H9 (cell line): ENCODE measurements at regions not wholly inside any gene's neighbourhood (a gene's known extent, or its start where the extent isn't known, plus 50 kb on each side); places are given as distances from the start of the nearest gene placed in this dataset.

Source experiments
- DNase-seq: peaks from one replicate; pipeline ENCODE4 v3.0.0-alpha.2; 2017
- H2AFZ ChIP-seq: one replicate; pipeline ENCODE4 v1.6.1; 2013; ENCODE audit warnings: mild to moderate bottlenecking, low read length, control low read depth, moderate library complexity
- H2AK5ac ChIP-seq: 2 replicates; pipeline ENCODE4 v1.6.1; 2013; ENCODE audit warnings: low read length, control low read depth, mixed read lengths; ENCODE audit not compliant: insufficient read length
- H2BK120ac ChIP-seq: one replicate; pipeline ENCODE4 v1.6.1; 2013; ENCODE audit warnings: low read depth, mild to moderate bottlenecking, low read length, control low read depth, inconsistent platforms; ENCODE audit not compliant: poor library complexity, severe bottlenecking
- H2BK12ac ChIP-seq: 2 replicates; pipeline ENCODE4 v1.6.1; 2013; ENCODE audit warnings: low read length, control low read depth, mixed read lengths, low read depth; ENCODE audit not compliant: insufficient read length
- H2BK15ac ChIP-seq: 2 replicates; pipeline ENCODE4 v1.6.1; 2013; ENCODE audit warnings: low read depth, low read length, control low read depth
- H2BK20ac ChIP-seq: one replicate; pipeline ENCODE4 v1.6.1; 2013; ENCODE audit warnings: low read depth, mild to moderate bottlenecking, low read length, control low read depth, inconsistent platforms; ENCODE audit not compliant: poor library complexity, severe bottlenecking
- H2BK5ac ChIP-seq: 2 replicates; pipeline ENCODE4 v1.6.1; 2013; ENCODE audit warnings: low read length, control low read depth, mixed read lengths; ENCODE audit not compliant: insufficient read length
- H3K14ac ChIP-seq: 2 replicates; pipeline ENCODE4 v1.6.1; 2013; ENCODE audit warnings: low read length, control low read depth; ENCODE audit not compliant: insufficient read depth
- H3K18ac ChIP-seq: 2 replicates; pipeline ENCODE4 v1.6.1; 2013; ENCODE audit warnings: low read depth, mild to moderate bottlenecking, mixed read lengths, low read length, control low read depth; ENCODE audit not compliant: insufficient read length
- H3K23ac ChIP-seq: 2 replicates; pipeline ENCODE4 v1.6.1; 2013; ENCODE audit warnings: low read length, control low read depth, mixed read lengths, low read depth; ENCODE audit not compliant: insufficient read length
- H3K23me2 ChIP-seq: 2 replicates; pipeline ENCODE4 v1.6.1; 2013; ENCODE audit warnings: low read depth, mild to moderate bottlenecking, mixed read lengths, low read length, control low read depth; ENCODE audit not compliant: insufficient read length, poor library complexity, severe bottlenecking
- H3K27ac ChIP-seq: 2 replicates; pipeline ENCODE4 v1.5.1; 2013; ENCODE audit warnings: low read length, control low read depth, mixed read lengths, low read depth; ENCODE audit not compliant: insufficient read length
- H3K27me3 ChIP-seq: 2 replicates; pipeline ENCODE4 v1.6.1; 2013; ENCODE audit warnings: low read length, control low read depth, inconsistent platforms; ENCODE audit not compliant: insufficient read depth
- H3K4ac ChIP-seq: 2 replicates; pipeline ENCODE4 v1.6.1; 2013; ENCODE audit warnings: low read depth, mild to moderate bottlenecking, control low read depth, inconsistent platforms, low read length, moderate library complexity
- H3K4me1 ChIP-seq: 2 replicates; pipeline ENCODE4 v1.6.1; 2013; ENCODE audit warnings: low read length, control low read depth, inconsistent platforms; ENCODE audit not compliant: insufficient read depth
- H3K4me2 ChIP-seq: 2 replicates; pipeline ENCODE4 v1.6.1; 2013; ENCODE audit warnings: low read length, control low read depth, mixed read lengths; ENCODE audit not compliant: insufficient read length, insufficient read depth
- H3K56ac ChIP-seq: 2 replicates; pipeline ENCODE4 v1.6.1; 2013; ENCODE audit warnings: low read depth, mild to moderate bottlenecking, mixed read lengths, low read length, control low read depth; ENCODE audit not compliant: insufficient read length
- H3K79me1 ChIP-seq: 2 replicates; pipeline ENCODE4 v1.6.1; 2013; ENCODE audit warnings: low read depth, mild to moderate bottlenecking, moderate library complexity, low read length, control low read depth, inconsistent platforms; ENCODE audit not compliant: insufficient read depth, poor library complexity, severe bottlenecking
- H3K79me2 ChIP-seq: 2 replicates; pipeline ENCODE4 v1.6.1; 2013; ENCODE audit warnings: low read length, control low read depth, inconsistent platforms; ENCODE audit not compliant: insufficient read depth
- H3K9ac ChIP-seq: 2 replicates; pipeline ENCODE4 v1.6.1; 2013; ENCODE audit warnings: low read length, control low read depth, mixed read lengths; ENCODE audit not compliant: insufficient read length; ENCODE audit errors: extremely low read depth
- H3K9me3 ChIP-seq: one replicate; pipeline ENCODE4 v1.6.1; 2013; ENCODE audit warnings: low read depth, low read length, inconsistent platforms; ENCODE audit not compliant: control insufficient read depth
- H3T11ph ChIP-seq: one replicate; pipeline ENCODE4 v1.6.1; 2013; ENCODE audit warnings: mild to moderate bottlenecking, low read length, control low read depth, inconsistent platforms
- H4K20me1 ChIP-seq: one replicate; pipeline ENCODE4 v1.6.1; 2013; ENCODE audit not compliant: control insufficient read depth, insufficient read length, insufficient read depth
- H4K5ac ChIP-seq: 2 replicates; pipeline ENCODE4 v1.6.1; 2013; ENCODE audit warnings: low read depth, mild to moderate bottlenecking, mixed read lengths, low read length, control low read depth; ENCODE audit not compliant: insufficient read length
- H4K8ac ChIP-seq: replicated peaks from 2 replicates; pipeline ENCODE4 v1.6.1; 2013; ENCODE audit warnings: low read length, control low read depth, mixed read lengths, low read depth; ENCODE audit not compliant: insufficient read length
- H4K91ac ChIP-seq: 2 replicates; pipeline ENCODE4 v1.6.1; 2013; ENCODE audit warnings: low read depth, mild to moderate bottlenecking, moderate library complexity, mixed read lengths, low read length, control low read depth; ENCODE audit not compliant: insufficient read length
- H3K27ac Mint-ChIP-seq, 3 experiments: 2 replicates in 2 of 3; 3 replicates in 1 of 3; pipeline ENCODE4 v1.8.0; 2020 to 2021; ENCODE audit warnings: mixed read lengths in 3 of 3, mild to moderate bottlenecking in 1 of 3, moderate library complexity in 1 of 3
- H3K27me3 Mint-ChIP-seq: 2 replicates; pipeline ENCODE4 v1.8.0; 2021; ENCODE audit warnings: low read depth, mild to moderate bottlenecking, moderate library complexity, mixed read lengths
- H3K36me3 Mint-ChIP-seq, 3 experiments: 2 replicates in 2 of 3; 3 replicates in 1 of 3; pipeline ENCODE4 v1.8.0; 2020 to 2021; ENCODE audit warnings: low read depth in 3 of 3, mixed read lengths in 3 of 3; ENCODE audit not compliant: insufficient read depth in 1 of 3
- H3K4me1 Mint-ChIP-seq, 2 experiments: 2 replicates each; pipeline ENCODE4 v1.8.0; 2020; ENCODE audit warnings: mixed read lengths in 2 of 2
- H3K4me3 Mint-ChIP-seq, 2 experiments: 2 replicates in 1 of 2; 3 replicates in 1 of 2; pipeline ENCODE4 v1.8.0; 2020 to 2021; ENCODE audit warnings: mild to moderate bottlenecking in 2 of 2, mixed read lengths in 2 of 2, moderate library complexity in 1 of 2
- H3K9me3 Mint-ChIP-seq, 2 experiments: 2 replicates in 1 of 2; 3 replicates in 1 of 2; pipeline ENCODE4 v1.8.0; 2020; ENCODE audit warnings: mild to moderate bottlenecking in 2 of 2, mixed read lengths in 2 of 2, moderate library complexity in 1 of 2
- CTCF ChIP-seq: fragments of 200-600 bp; sonication (generic); conservative IDR thresholded peaks from 3 replicates; pipeline ENCODE4 v1.8.0; 2021; ENCODE audit warnings: antibody characterized with exemption, mild to moderate bottlenecking
- WGBS: extraction: QIAGEN DNeasy Blood & Tissue Kit; methylation state at CpG from one replicate; pipeline ENCODE4 v1.1.7; 2013; ENCODE audit warnings: missing lambda C conversion rate, low lambda C conversion rate, mixed read lengths; ENCODE audit not compliant: insufficient read length; ENCODE audit errors: extremely low coverage; 5-methylcytosine and 5-hydroxymethylcytosine counted together

- no peak overlapping the region for H4K8ac ChIP-seq
- H3K9ac ChIP-seq: no peak overlapping the region
- Mint-ChIP-seq H3K4me3 (no peak overlapping the region), H3K27ac (no peak overlapping the region), H3K36me3 (no peaks in the 10 kb centered on the region), H3K27me3 (peaks cover 2% of the 10 kb centered on the region), H3K9me3 (peaks cover 0 to 2% of the 10 kb centered on the region in 2 experiments; a peak in 1 of 5 replicates), H3K4me1 (peaks cover 7 to 14% of the 10 kb centered on the region in 2 experiments)
- no peak for DNase-seq
- H3K23ac ChIP-seq: no peak overlapping the region
- peak overlapping the region; percentile 11 for H3K18ac ChIP-seq
- H2BK20ac ChIP-seq: no peak overlapping the region
- H3K27ac ChIP-seq: no peak overlapping the region
- no peak overlapping the region for H3K4me2 ChIP-seq
- no peak overlapping the region for H2BK120ac ChIP-seq
- no peak overlapping the region for H3K4ac ChIP-seq
- no peaks in the 10 kb centered on the region for H3K79me1 ChIP-seq
- no peak overlapping the region for H4K91ac ChIP-seq
- H3K79me2 ChIP-seq: no peaks in the 10 kb centered on the region
- TF ChIP-seq CTCF: no peak
- no peak overlapping the region for H2BK15ac ChIP-seq
- no peaks in the 10 kb centered on the region for H4K20me1 ChIP-seq
- no peaks in the 10 kb centered on the region for H3K23me2 ChIP-seq
- H2AFZ ChIP-seq: no peak overlapping the region
- no peak overlapping the region for H3T11ph ChIP-seq
- H2BK12ac ChIP-seq: no peak overlapping the region
- no peaks in the 10 kb centered on the region for H3K9me3 ChIP-seq
- H4K5ac ChIP-seq: no peak overlapping the region
- H2AK5ac ChIP-seq: no peak overlapping the region
- no CpG with 5 or more reads among the region's 10 CpGs for WGBS
- H3K27me3 ChIP-seq: no peaks in the 10 kb centered on the region
- H3K14ac ChIP-seq: no peak overlapping the region
- H3K56ac ChIP-seq: no peak overlapping the region
- no peak overlapping the region for H2BK5ac ChIP-seq
- peaks cover 4% of the 10 kb centered on the region; the same call in 1 of the 2 replicates for H3K4me1 ChIP-seq
Measured at GRCh38 chr6:168785720-168786511, 344.9 kb downstream of the SMOC2 start.
